DOHH2 (cell line): ENCODE measurements at regions not wholly inside any gene's neighbourhood (a gene's known extent, or its start where the extent isn't known, plus 50 kb on each side); places are given as distances from the start of the nearest gene placed in this dataset.
"Not testable (repeated sequence)": the region's sequence is repeated elsewhere in the genome, so short reads cannot be mapped to it uniquely, and the experiment has no call there.

Experiments
- H3F3A ChIP-seq: fragments of 200-600 bp; sonication (generic), shearing (Covaris generic); 2 replicates; pipeline ENCODE4 v1.6.0; 2016; ENCODE audit warnings: antibody characterized with exemption, mild to moderate bottlenecking; ENCODE audit not compliant: control insufficient read depth, insufficient read depth
- H3K27ac ChIP-seq: fragments of 200-600 bp; sonication (generic); 2 replicates; pipeline ENCODE4 v1.5.1; 2014; ENCODE audit warnings: low read depth, mild to moderate bottlenecking, low read length, moderate library complexity
- H3K27me3 ChIP-seq: fragments of 200-600 bp; sonication (generic); 2 replicates; pipeline ENCODE4 v1.6.1; 2014; ENCODE audit warnings: mild to moderate bottlenecking, low read length, mixed read lengths; ENCODE audit not compliant: control insufficient read depth
- H3K36me3 ChIP-seq: fragments of 200-600 bp; sonication (generic); 2 replicates; pipeline ENCODE4 v1.6.1; 2014; ENCODE audit warnings: mild to moderate bottlenecking, low read length, moderate library complexity, mixed read lengths; ENCODE audit not compliant: control insufficient read depth
- H3K4me1 ChIP-seq: fragments of 200-600 bp; sonication (generic); 2 replicates; pipeline ENCODE4 v1.6.1; 2014; ENCODE audit warnings: mild to moderate bottlenecking, low read length, mixed read lengths; ENCODE audit not compliant: control insufficient read depth
- H3K4me2 ChIP-seq: fragments of 200-600 bp; sonication (generic); 2 replicates; pipeline ENCODE4 v1.6.0; 2014; ENCODE audit warnings: mild to moderate bottlenecking, low read length, moderate library complexity
- H3K4me3 ChIP-seq: fragments of 200-600 bp; sonication (generic); 2 replicates; pipeline ENCODE4 v1.5.1; 2014; ENCODE audit warnings: mild to moderate bottlenecking, low read length, mixed read lengths
- H3K79me2 ChIP-seq: fragments of 200-600 bp; sonication (generic); 2 replicates; pipeline ENCODE4 v1.6.1; 2014; ENCODE audit warnings: mild to moderate bottlenecking, low read length, mixed read lengths; ENCODE audit not compliant: control insufficient read depth
- H3K9me2 ChIP-seq: fragments of 200-600 bp; sonication (generic); replicated peaks from 2 replicates; pipeline ENCODE4 v1.6.1; 2014; ENCODE audit warnings: mild to moderate bottlenecking, low read length, mixed read lengths; ENCODE audit not compliant: control insufficient read depth
- H3K9me3 ChIP-seq: fragments of 200-600 bp; sonication (generic); 2 replicates; pipeline ENCODE4 v1.6.1; 2014; ENCODE audit warnings: antibody characterized with exemption, low read length, mixed read lengths; ENCODE audit not compliant: control insufficient read depth, insufficient read depth
- H4K20me1 ChIP-seq: fragments of 200-600 bp; sonication (generic); 2 replicates; pipeline ENCODE4 v1.6.0; 2014; ENCODE audit warnings: low read depth, mild to moderate bottlenecking, antibody characterized with exemption, low read length, moderate library complexity; ENCODE audit not compliant: control insufficient read depth, insufficient read depth
- CTCF ChIP-seq: fragments of 200-600 bp; sonication (generic); IDR thresholded peaks from one replicate; pipeline ENCODE4 v1.5.1; 2014; ENCODE audit warnings: antibody characterized with exemption, mild to moderate bottlenecking, low read depth, low read length; ENCODE audit not compliant: poor library complexity, severe bottlenecking
- EZH2phosphoT487 ChIP-seq: fragments of 200-600 bp; sonication (generic); IDR thresholded peaks from 2 replicates; pipeline ENCODE4 v1.6.1; 2017; ENCODE audit warnings: borderline replicate concordance, mild to moderate bottlenecking, antibody characterized with exemption, low read length, moderate library complexity, mixed read lengths

- H3K4me1 ChIP-seq, result no peaks in the 10 kb centered on the region
- no peak for TF ChIP-seq EZH2phosphoT487
- no peak for TF ChIP-seq CTCF
- no peak overlapping the region for H3K4me3 ChIP-seq
- H3K9me3 ChIP-seq, result no peaks in the 10 kb centered on the region
- no peak overlapping the region for H3K27ac ChIP-seq
- no peaks in the 10 kb centered on the region for H3F3A ChIP-seq
- no peaks in the 10 kb centered on the region for H3K27me3 ChIP-seq
- H3K36me3 ChIP-seq, result no peaks in the 10 kb centered on the region
- H3K4me2 ChIP-seq, result no peak overlapping the region
- H3K9me2 ChIP-seq, result no peaks in the 10 kb centered on the region
- no peaks in the 10 kb centered on the region for H4K20me1 ChIP-seq
- no peaks in the 10 kb centered on the region for H3K79me2 ChIP-seq
These were observed 410.0 kb upstream of the PTCHD4 start for GRCh38 chr6:48520951-48521350.

GRCh38 chr6:48512390-48512789 lies 401.4 kb upstream of the PTCHD4 start:
- Histone ChIP-seq H3K27me3 (no peaks in the 10 kb centered on the region), H3K4me3 (no peak overlapping the region), H3K9me3 (no peaks in the 10 kb centered on the region), H3K79me2 (no peaks in the 10 kb centered on the region), H4K20me1 (no peaks in the 10 kb centered on the region), H3K9me2 (no peaks in the 10 kb centered on the region), H3F3A (no peaks in the 10 kb centered on the region), H3K27ac (no peak overlapping the region), H3K36me3 (no peaks in the 10 kb centered on the region), H3K4me2 (no peak overlapping the region), H3K4me1 (no peaks in the 10 kb centered on the region)
- TF ChIP-seq CTCF (no peak), EZH2phosphoT487 (no peak)

- Histone ChIP-seq H3K27me3 (no peaks in the 10 kb centered on the region), H3F3A (no peaks in the 10 kb centered on the region), H3K27ac (no peak overlapping the region), H4K20me1 (no peaks in the 10 kb centered on the region), H3K4me2 (no peak overlapping the region), H3K36me3 (no peaks in the 10 kb centered on the region), H3K79me2 (no peaks in the 10 kb centered on the region), H3K4me3 (no peak overlapping the region), H3K9me3 (no peaks in the 10 kb centered on the region), H3K4me1 (no peaks in the 10 kb centered on the region), H3K9me2 (no peaks in the 10 kb centered on the region)
- TF ChIP-seq CTCF, result no peak
These were observed 400.4 kb upstream of the PTCHD4 start for GRCh38 chr6:48511378-48511777.

GRCh38 chr6:48505621-48506020 lies 394.6 kb upstream of the PTCHD4 start:
- TF ChIP-seq CTCF, result no peak
- TF ChIP-seq EZH2phosphoT487, result no peak
- Histone ChIP-seq H3K9me3 (no peaks in the 10 kb centered on the region), H3K36me3 (no peaks in the 10 kb centered on the region)

GRCh38 chr6:48493432-48493831 lies 382.4 kb upstream of the PTCHD4 start:
- H3K4me3 ChIP-seq, H3K27me3 ChIP-seq: not testable (repeated sequence)

More at GRCh38 chr6:48505621-48506020, 394.6 kb upstream of the PTCHD4 start:
- Histone ChIP-seq H3K9me2 (no peaks in the 10 kb centered on the region), H3K4me1 (no peaks in the 10 kb centered on the region), H3F3A (no peaks in the 10 kb centered on the region), H3K4me3 (no peak overlapping the region), H3K79me2 (no peaks in the 10 kb centered on the region), H4K20me1 (no peaks in the 10 kb centered on the region), H3K27me3 (no peaks in the 10 kb centered on the region), H3K27ac (no peak overlapping the region), H3K4me2 (no peak overlapping the region)

More at GRCh38 chr6:48493432-48493831, 382.4 kb upstream of the PTCHD4 start:
- not testable (repeated sequence) for H4K20me1 ChIP-seq, H3K79me2 ChIP-seq, H3K9me2 ChIP-seq, H3F3A ChIP-seq, H3K4me2 ChIP-seq, H3K27ac ChIP-seq, H3K9me3 ChIP-seq, H3K36me3 ChIP-seq, H3K4me1 ChIP-seq
